Esophagus squamous epithelium (tissue), 4 donors: ENCODE measurements at regions not wholly inside any gene's neighbourhood (a gene's known extent, or its start where the extent isn't known, plus 50 kb on each side); places are given as distances from the start of the nearest gene placed in this dataset.

Experiments used
- POLR2A ChIP-seq, 4 donors: fragments of 450-650 bp; IDR thresholded peaks; one replicate each; pipeline ENCODE4 v1.6.1; 2017; ENCODE audit warnings: antibody characterized with exemption in 4 of 4, mild to moderate bottlenecking in 4 of 4, moderate library complexity in 3 of 4
- TF ChIP-seq, protein P1 (sequence below), 6 experiments: fragments of 450-650 bp in 4 of 6; fragments of 200-600 bp in 2 of 6; sonication (generic) in 2 of 6; IDR thresholded peaks; one replicate each; pipeline ENCODE4 v1.5.1; 2016 to 2019; ENCODE audit warnings: antibody characterized with exemption in 6 of 6, mild to moderate bottlenecking in 4 of 6, moderate library complexity in 4 of 6

DNA sequence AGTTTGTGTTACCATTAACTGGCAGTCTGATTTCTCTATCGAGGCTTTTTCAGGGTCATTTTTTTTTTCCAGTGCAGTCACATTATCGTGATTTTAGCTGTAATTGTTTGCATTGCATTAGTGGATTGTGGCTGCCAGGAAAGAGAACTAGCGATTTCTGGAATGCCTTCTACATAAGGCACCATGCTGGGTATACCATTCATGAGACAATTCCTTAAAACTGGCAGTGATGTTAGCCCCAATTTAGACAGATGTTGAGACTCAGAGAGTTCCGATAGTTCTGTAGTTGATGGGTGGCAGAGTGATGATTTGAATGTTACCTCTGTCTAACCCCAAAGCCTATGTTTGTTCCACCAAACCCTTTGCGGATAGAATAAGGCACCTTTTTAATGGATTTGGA, 175.4 kb upstream of the TENM3 start:
- TF ChIP-seq, protein P1, sequence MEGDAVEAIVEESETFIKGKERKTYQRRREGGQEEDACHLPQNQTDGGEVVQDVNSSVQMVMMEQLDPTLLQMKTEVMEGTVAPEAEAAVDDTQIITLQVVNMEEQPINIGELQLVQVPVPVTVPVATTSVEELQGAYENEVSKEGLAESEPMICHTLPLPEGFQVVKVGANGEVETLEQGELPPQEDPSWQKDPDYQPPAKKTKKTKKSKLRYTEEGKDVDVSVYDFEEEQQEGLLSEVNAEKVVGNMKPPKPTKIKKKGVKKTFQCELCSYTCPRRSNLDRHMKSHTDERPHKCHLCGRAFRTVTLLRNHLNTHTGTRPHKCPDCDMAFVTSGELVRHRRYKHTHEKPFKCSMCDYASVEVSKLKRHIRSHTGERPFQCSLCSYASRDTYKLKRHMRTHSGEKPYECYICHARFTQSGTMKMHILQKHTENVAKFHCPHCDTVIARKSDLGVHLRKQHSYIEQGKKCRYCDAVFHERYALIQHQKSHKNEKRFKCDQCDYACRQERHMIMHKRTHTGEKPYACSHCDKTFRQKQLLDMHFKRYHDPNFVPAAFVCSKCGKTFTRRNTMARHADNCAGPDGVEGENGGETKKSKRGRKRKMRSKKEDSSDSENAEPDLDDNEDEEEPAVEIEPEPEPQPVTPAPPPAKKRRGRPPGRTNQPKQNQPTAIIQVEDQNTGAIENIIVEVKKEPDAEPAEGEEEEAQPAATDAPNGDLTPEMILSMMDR (IDR thresholded peaks at IDR 0.05) = no peak
- no peak for TF ChIP-seq POLR2A (IDR thresholded peaks at IDR 0.05)
